HL-60 (cell line): ENCODE measurements at regions not wholly inside any gene's neighbourhood (a gene's known extent, or its start where the extent isn't known, plus 50 kb on each side); places are given as distances from the start of the nearest gene placed in this dataset.

ENCODE experiments used
- CTCF ChIP-seq: IDR thresholded peaks from one replicate; pipeline ENCODE4 v1.5.1; 2011; ENCODE audit warnings: low read length, control low read depth, inconsistent platforms; ENCODE audit not compliant: insufficient read depth
- GABPA ChIP-seq: IDR thresholded peaks from 2 replicates; pipeline ENCODE4 v1.6.1; 2012; ENCODE audit warnings: low read depth
- REST ChIP-seq: IDR thresholded peaks from 2 replicates; pipeline ENCODE4 v1.6.1; 2012; ENCODE audit warnings: low read depth; ENCODE audit not compliant: insufficient replicate concordance
- SPI1 ChIP-seq: IDR thresholded peaks from 2 replicates; pipeline ENCODE4 v1.6.1; 2012; ENCODE audit warnings: low read depth, mild to moderate bottlenecking, borderline replicate concordance

GRCh38 chr9:82670000-82670399 lies 392.9 kb downstream of the RASEF start:
- TF ChIP-seq CTCF (no peak), REST (no peak), SPI1 (no peak), GABPA (no peak)
